ENCODE measurements at regions not wholly inside any gene's neighbourhood (a gene's known extent, or its start where the extent isn't known, plus 50 kb on each side); places are given as distances from the start of the nearest gene placed in this dataset.

DNA sequence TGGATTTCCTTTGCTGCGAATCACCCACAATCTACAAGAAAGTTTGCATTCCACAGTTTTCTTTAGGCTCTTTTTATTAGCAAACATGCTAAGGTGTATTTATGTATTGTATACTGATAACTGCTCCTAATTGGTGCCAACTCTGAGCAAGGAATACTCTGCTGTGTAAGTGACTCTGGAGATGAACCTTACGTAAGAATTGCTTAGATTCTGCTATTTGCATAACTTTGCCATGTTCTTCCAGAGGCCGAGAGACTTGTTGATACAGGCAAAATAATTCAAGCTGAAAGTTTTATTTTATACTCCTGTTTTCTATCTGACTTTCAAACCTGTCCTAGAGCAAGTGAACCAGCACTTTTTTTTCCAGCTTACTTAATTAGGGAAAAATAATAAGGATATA lies 461.3 kb downstream of the GJA1 start:
- DNase-seq (ENCODE audit: low read depth) = no peak
- no peak overlapping the region for H3K4me3 ChIP-seq (ENCODE audit: low read length)
- TF ChIP-seq, protein P1, sequence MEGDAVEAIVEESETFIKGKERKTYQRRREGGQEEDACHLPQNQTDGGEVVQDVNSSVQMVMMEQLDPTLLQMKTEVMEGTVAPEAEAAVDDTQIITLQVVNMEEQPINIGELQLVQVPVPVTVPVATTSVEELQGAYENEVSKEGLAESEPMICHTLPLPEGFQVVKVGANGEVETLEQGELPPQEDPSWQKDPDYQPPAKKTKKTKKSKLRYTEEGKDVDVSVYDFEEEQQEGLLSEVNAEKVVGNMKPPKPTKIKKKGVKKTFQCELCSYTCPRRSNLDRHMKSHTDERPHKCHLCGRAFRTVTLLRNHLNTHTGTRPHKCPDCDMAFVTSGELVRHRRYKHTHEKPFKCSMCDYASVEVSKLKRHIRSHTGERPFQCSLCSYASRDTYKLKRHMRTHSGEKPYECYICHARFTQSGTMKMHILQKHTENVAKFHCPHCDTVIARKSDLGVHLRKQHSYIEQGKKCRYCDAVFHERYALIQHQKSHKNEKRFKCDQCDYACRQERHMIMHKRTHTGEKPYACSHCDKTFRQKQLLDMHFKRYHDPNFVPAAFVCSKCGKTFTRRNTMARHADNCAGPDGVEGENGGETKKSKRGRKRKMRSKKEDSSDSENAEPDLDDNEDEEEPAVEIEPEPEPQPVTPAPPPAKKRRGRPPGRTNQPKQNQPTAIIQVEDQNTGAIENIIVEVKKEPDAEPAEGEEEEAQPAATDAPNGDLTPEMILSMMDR (conservative IDR thresholded peaks at IDR 0.05; ENCODE audit: low read depth, low read length) = no peak

- H3K4me3 ChIP-seq (ENCODE audit: low read length) = no peak overlapping the region
- DNase-seq (ENCODE audit: low read depth) = peak; percentile 93
- TF ChIP-seq, protein P1 (conservative IDR thresholded peaks at IDR 0.05; ENCODE audit: low read depth, low read length) = no peak
Observed at GRCh38 chr6:121897337-121897760, 461.9 kb downstream of the GJA1 start.

GRCh38 chr6:121901432-121901831 lies 466.0 kb downstream of the GJA1 start:
- H3K4me3 ChIP-seq (ENCODE audit: low read length) = no peak overlapping the region

DNA sequence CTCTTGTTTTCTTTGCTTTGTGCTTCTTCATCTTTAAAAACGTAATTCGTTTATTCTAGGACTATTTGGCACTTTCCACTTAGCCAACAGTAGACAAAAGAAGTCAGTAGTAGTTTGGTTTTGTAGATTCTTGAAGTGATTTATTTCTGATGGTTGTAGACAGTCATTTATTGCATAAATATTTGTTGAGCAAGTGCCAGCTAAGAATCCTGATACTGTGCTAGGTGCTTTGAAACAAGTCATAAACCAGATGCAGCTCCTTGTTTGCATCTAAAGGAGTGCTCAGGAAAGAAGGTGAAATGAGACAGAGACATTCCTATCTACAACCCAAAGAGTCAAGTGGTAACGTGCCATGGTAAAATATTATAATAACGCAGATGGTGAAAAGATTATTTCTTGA lies 469.1 kb downstream of the GJA1 start:
- TF ChIP-seq, protein P1 (conservative IDR thresholded peaks at IDR 0.05; ENCODE audit: low read depth, low read length) = no peak
- H3K4me3 ChIP-seq (ENCODE audit: low read length) = no peak overlapping the region
- DNase-seq (ENCODE audit: low read depth) = no peak

More at GRCh38 chr6:121901432-121901831, 466.0 kb downstream of the GJA1 start:
- no peak for DNase-seq (ENCODE audit: low read depth)
- TF ChIP-seq, protein P1 (conservative IDR thresholded peaks at IDR 0.05; ENCODE audit: low read depth, low read length) = no peak

DNA sequence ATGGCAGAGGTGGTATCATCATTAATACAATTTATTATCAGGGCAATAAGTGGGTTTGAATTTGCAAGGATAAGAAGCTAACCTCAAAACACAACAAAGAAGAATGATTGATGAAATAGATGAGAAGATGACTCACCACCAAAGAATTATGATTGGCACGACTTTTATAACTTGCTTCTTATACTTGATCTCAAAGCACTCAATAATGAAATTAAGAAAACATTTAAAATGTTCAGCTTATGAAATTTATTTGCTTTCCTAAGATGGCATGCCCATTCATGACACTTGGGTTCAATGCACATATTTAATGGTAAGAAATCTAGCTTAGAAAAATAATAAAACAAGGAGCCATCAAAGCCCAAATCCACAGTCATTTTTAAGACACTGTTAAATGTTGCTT lies 477.5 kb downstream of the GJA1 start:
- no peak for DNase-seq (ENCODE audit: low read depth)
- TF ChIP-seq, protein P1 (conservative IDR thresholded peaks at IDR 0.05; ENCODE audit: low read depth, low read length) = no peak
- no peak overlapping the region for H3K4me3 ChIP-seq (ENCODE audit: low read length)

DNA sequence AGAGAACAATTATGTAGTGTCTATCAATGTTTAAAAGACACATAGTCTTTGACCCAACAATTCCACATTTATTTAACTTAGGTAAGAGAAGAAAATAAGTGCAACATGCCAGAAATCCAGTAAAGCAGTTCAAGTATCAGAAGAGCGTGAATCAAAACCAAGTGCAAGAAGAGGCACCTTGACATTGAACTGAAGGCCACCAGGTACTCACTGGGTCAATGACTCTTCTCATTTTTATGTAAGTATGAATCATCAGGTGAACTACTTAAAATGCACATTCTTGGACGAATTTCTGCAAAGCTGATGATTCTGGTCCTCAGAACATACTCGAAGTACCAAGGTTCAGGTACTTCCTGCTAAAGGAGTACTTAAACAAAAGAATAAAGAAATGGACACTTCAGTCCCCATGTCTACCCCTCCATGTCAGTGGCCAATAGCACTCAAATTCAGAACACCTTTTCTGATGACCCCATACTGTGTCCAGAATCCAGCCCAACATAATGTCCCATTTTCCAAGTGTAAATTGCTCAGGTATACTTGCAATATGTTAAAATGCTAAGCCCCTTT lies 481.9 kb downstream of the GJA1 start:
- DNase-seq (ENCODE audit: low read depth) = no peak
- TF ChIP-seq, protein P1 (conservative IDR thresholded peaks at IDR 0.05; ENCODE audit: low read depth, low read length) = no peak
- no peak overlapping the region for H3K4me3 ChIP-seq (ENCODE audit: low read length)

DNA sequence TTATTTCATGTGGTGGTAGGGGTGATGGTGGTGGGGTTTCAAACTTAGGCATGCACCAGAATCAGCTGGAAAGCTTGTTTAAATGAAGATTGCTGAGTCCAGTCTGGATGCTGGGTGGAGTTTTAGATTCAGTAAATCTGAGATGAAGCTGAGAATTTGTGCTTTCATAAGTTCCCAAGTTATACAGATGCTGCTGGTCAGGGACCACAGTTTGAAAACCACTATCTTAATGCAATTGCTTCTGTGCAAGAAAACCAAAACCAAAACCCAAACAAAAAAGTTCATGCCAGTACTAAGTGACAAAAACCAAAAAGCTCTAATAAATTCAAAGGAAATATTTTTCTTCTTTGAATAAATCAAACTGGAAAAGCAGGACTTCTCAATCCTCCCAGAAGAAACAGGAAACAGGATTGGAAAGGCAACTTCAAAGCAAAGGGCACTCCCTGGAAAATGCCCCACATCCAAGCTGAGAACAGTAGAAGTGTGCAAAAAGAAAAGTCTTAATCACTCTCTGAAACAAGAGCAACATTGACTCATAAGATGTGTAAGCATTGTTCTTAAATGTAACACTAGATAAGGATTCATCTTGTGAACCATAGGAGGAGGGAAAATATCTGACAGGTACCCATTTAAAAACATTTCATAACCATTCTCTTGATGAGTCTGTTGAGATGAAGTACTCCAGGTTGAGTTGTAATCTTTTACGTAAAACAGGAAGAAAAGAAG lies 481.5 kb upstream of the HSF2 start:
- DNase-seq (ENCODE audit: low read depth) = no peak
- H3K4me3 ChIP-seq (ENCODE audit: low read length) = no peak overlapping the region
- TF ChIP-seq, protein P1 (conservative IDR thresholded peaks at IDR 0.05; ENCODE audit: low read depth, low read length) = no peak
